Tibial nerve (tissue), 4 donors: ENCODE measurements at regions not wholly inside any gene's neighbourhood (a gene's known extent, or its start where the extent isn't known, plus 50 kb on each side); places are given as distances from the start of the nearest gene placed in this dataset.
"Not testable (repeated sequence)": the region's sequence is repeated elsewhere in the genome, so short reads cannot be mapped to it uniquely, and the experiment has no call there.

Source experiments
- CTCF ChIP-seq, 5 experiments: fragments of 200-600 bp in 3 of 5; fragments of 450-650 bp in 2 of 5; sonication (generic) in 3 of 5; IDR thresholded peaks; one replicate each; pipeline ENCODE4 v1.5.1; 2016 to 2019; ENCODE audit warnings: antibody characterized with exemption in 5 of 5, mild to moderate bottlenecking in 3 of 5, moderate library complexity in 2 of 5
- EP300 ChIP-seq, 2 donors: sonication (generic); formaldehyde crosslinking; IDR thresholded peaks; one replicate each; pipeline ENCODE4 v1.6.1; 2017; ENCODE audit warnings: antibody characterized with exemption in 2 of 2, mild to moderate bottlenecking in 1 of 2
- POLR2A ChIP-seq, 2 donors: fragments of 450-650 bp; IDR thresholded peaks; one replicate each; pipeline ENCODE4 v1.6.1; 2017; ENCODE audit warnings: antibody characterized with exemption in 2 of 2, mild to moderate bottlenecking in 2 of 2, moderate library complexity in 2 of 2

- TF ChIP-seq CTCF, EP300, POLR2A (IDR thresholded peaks at IDR 0.05): not testable (repeated sequence)
Observed at GRCh38 chr21:6095304-6095703, 4426.1 kb upstream of the TPTE start.
